ENCODE measurements at regions not wholly inside any gene's neighbourhood (a gene's known extent, or its start where the extent isn't known, plus 50 kb on each side); places are given as distances from the start of the nearest gene placed in this dataset.

- Histone ChIP-seq H3K4me3 (ENCODE audit: low read length) (no peak overlapping the region), H3K27me3 (ENCODE audit: insufficient read depth, low read length) (no peaks in the 10 kb centered on the region), H2AFZ (ENCODE audit: low read depth, low read length) (no peak overlapping the region), H3K4me1 (ENCODE audit: insufficient read depth, low read length) (no peaks in the 10 kb centered on the region), H3K9me3 (ENCODE audit: low read length) (no peaks in the 10 kb centered on the region), H3K36me3 (ENCODE audit: insufficient read depth, low read length) (no peaks in the 10 kb centered on the region)
These were observed 72.0 kb downstream of the ALX1 start for GRCh38 chr12:85352016-85352415.

- Histone ChIP-seq H3K27me3 (ENCODE audit: insufficient read depth, low read length) (no peaks in the 10 kb centered on the region), H3K4me1 (ENCODE audit: insufficient read depth, low read length) (no peaks in the 10 kb centered on the region), H3K4me3 (ENCODE audit: low read length) (no peak overlapping the region), H3K9me3 (ENCODE audit: low read length) (no peaks in the 10 kb centered on the region), H3K36me3 (ENCODE audit: insufficient read depth, low read length) (no peaks in the 10 kb centered on the region), H2AFZ (ENCODE audit: low read depth, low read length) (no peak overlapping the region)
These were observed 76.8 kb downstream of the ALX1 start for GRCh38 chr12:85356596-85357385.

- Histone ChIP-seq H2AFZ (ENCODE audit: low read depth, low read length) (no peak overlapping the region), H3K4me1 (ENCODE audit: insufficient read depth, low read length) (no peaks in the 10 kb centered on the region), H3K9me3 (ENCODE audit: low read length) (no peaks in the 10 kb centered on the region), H3K36me3 (ENCODE audit: insufficient read depth, low read length) (no peaks in the 10 kb centered on the region), H3K27me3 (ENCODE audit: insufficient read depth, low read length) (no peaks in the 10 kb centered on the region), H3K4me3 (ENCODE audit: low read length) (no peak overlapping the region)
These were observed 77.6 kb downstream of the ALX1 start for GRCh38 chr12:85357609-85358008.

GRCh38 chr12:85358715-85359114 lies 78.7 kb downstream of the ALX1 start:
- Histone ChIP-seq H3K4me1 (ENCODE audit: insufficient read depth, low read length) (no peaks in the 10 kb centered on the region), H3K9me3 (ENCODE audit: low read length) (no peaks in the 10 kb centered on the region), H3K27me3 (ENCODE audit: insufficient read depth, low read length) (no peaks in the 10 kb centered on the region), H3K36me3 (ENCODE audit: insufficient read depth, low read length) (no peaks in the 10 kb centered on the region), H3K4me3 (ENCODE audit: low read length) (no peak overlapping the region), H2AFZ (ENCODE audit: low read depth, low read length) (no peak overlapping the region)

GRCh38 chr12:85363382-85364190 lies 83.6 kb downstream of the ALX1 start:
- Histone ChIP-seq H3K9me3 (ENCODE audit: low read length) (no peaks in the 10 kb centered on the region), H3K4me3 (ENCODE audit: low read length) (no peak overlapping the region), H2AFZ (ENCODE audit: low read depth, low read length) (no peak overlapping the region), H3K36me3 (ENCODE audit: insufficient read depth, low read length) (no peaks in the 10 kb centered on the region), H3K27me3 (ENCODE audit: insufficient read depth, low read length) (no peaks in the 10 kb centered on the region), H3K4me1 (ENCODE audit: insufficient read depth, low read length) (no peaks in the 10 kb centered on the region)

GRCh38 chr12:85367936-85368335 lies 87.9 kb downstream of the ALX1 start:
- no peak overlapping the region for H2AFZ ChIP-seq (ENCODE audit: low read depth, low read length)
- H3K27me3 ChIP-seq (ENCODE audit: insufficient read depth, low read length): no peaks in the 10 kb centered on the region
- no peaks in the 10 kb centered on the region for H3K9me3 ChIP-seq (ENCODE audit: low read length)
- H3K4me1 ChIP-seq (ENCODE audit: insufficient read depth, low read length): no peaks in the 10 kb centered on the region
- H3K4me3 ChIP-seq (ENCODE audit: low read length): no peak overlapping the region
- no peaks in the 10 kb centered on the region for H3K36me3 ChIP-seq (ENCODE audit: insufficient read depth, low read length)

- Histone ChIP-seq H3K4me3 (ENCODE audit: low read length) (no peak overlapping the region), H3K36me3 (ENCODE audit: insufficient read depth, low read length) (no peaks in the 10 kb centered on the region), H3K4me1 (ENCODE audit: insufficient read depth, low read length) (no peaks in the 10 kb centered on the region), H2AFZ (ENCODE audit: low read depth, low read length) (no peak overlapping the region), H3K27me3 (ENCODE audit: insufficient read depth, low read length) (no peaks in the 10 kb centered on the region), H3K9me3 (ENCODE audit: low read length) (no peaks in the 10 kb centered on the region)
These were observed 89.5 kb downstream of the ALX1 start for GRCh38 chr12:85369365-85370154.

GRCh38 chr12:85373045-85373444 lies 93.0 kb downstream of the ALX1 start:
- H3K4me1 ChIP-seq (ENCODE audit: insufficient read depth, low read length): no peaks in the 10 kb centered on the region
- no peaks in the 10 kb centered on the region for H3K36me3 ChIP-seq (ENCODE audit: insufficient read depth, low read length)
- no peaks in the 10 kb centered on the region for H3K27me3 ChIP-seq (ENCODE audit: insufficient read depth, low read length)
- H3K9me3 ChIP-seq (ENCODE audit: low read length): no peaks in the 10 kb centered on the region
- H2AFZ ChIP-seq (ENCODE audit: low read depth, low read length): no peak overlapping the region
- H3K4me3 ChIP-seq (ENCODE audit: low read length): no peak overlapping the region

- no peaks in the 10 kb centered on the region for H3K27me3 ChIP-seq (ENCODE audit: insufficient read depth, low read length)
- no peaks in the 10 kb centered on the region for H3K4me1 ChIP-seq (ENCODE audit: insufficient read depth, low read length)
- no peak overlapping the region for H3K4me3 ChIP-seq (ENCODE audit: low read length)
- no peak overlapping the region for H2AFZ ChIP-seq (ENCODE audit: low read depth, low read length)
- H3K9me3 ChIP-seq (ENCODE audit: low read length): no peaks in the 10 kb centered on the region
- no peaks in the 10 kb centered on the region for H3K36me3 ChIP-seq (ENCODE audit: insufficient read depth, low read length)
These were observed 95.0 kb downstream of the ALX1 start for GRCh38 chr12:85374981-85375380.

GRCh38 chr12:85385406-85385805 lies 105.4 kb downstream of the ALX1 start:
- no peaks in the 10 kb centered on the region for H3K27me3 ChIP-seq (ENCODE audit: insufficient read depth, low read length)
- H3K9me3 ChIP-seq (ENCODE audit: low read length): no peaks in the 10 kb centered on the region
- no peaks in the 10 kb centered on the region for H3K36me3 ChIP-seq (ENCODE audit: insufficient read depth, low read length)
- H2AFZ ChIP-seq (ENCODE audit: low read depth, low read length): no peak overlapping the region
- H3K4me3 ChIP-seq (ENCODE audit: low read length): no peak overlapping the region
- H3K4me1 ChIP-seq (ENCODE audit: insufficient read depth, low read length): no peaks in the 10 kb centered on the region

GRCh38 chr12:85390266-85390665 lies 110.2 kb downstream of the ALX1 start:
- no peak overlapping the region for H2AFZ ChIP-seq (ENCODE audit: low read depth, low read length)
- H3K4me1 ChIP-seq (ENCODE audit: insufficient read depth, low read length): no peaks in the 10 kb centered on the region
- H3K27me3 ChIP-seq (ENCODE audit: insufficient read depth, low read length): no peaks in the 10 kb centered on the region
- H3K36me3 ChIP-seq (ENCODE audit: insufficient read depth, low read length): no peaks in the 10 kb centered on the region
- no peaks in the 10 kb centered on the region for H3K9me3 ChIP-seq (ENCODE audit: low read length)
- H3K4me3 ChIP-seq (ENCODE audit: low read length): no peak overlapping the region

- Histone ChIP-seq H3K9me3 (ENCODE audit: low read length) (no peaks in the 10 kb centered on the region), H3K36me3 (ENCODE audit: insufficient read depth, low read length) (no peaks in the 10 kb centered on the region), H2AFZ (ENCODE audit: low read depth, low read length) (no peak overlapping the region), H3K4me1 (ENCODE audit: insufficient read depth, low read length) (no peaks in the 10 kb centered on the region), H3K27me3 (ENCODE audit: insufficient read depth, low read length) (no peaks in the 10 kb centered on the region), H3K4me3 (ENCODE audit: low read length) (no peak overlapping the region)
These were observed 112.5 kb downstream of the ALX1 start for GRCh38 chr12:85392508-85392907.

- H3K36me3 ChIP-seq (ENCODE audit: insufficient read depth, low read length): no peaks in the 10 kb centered on the region
- H3K27me3 ChIP-seq (ENCODE audit: insufficient read depth, low read length): no peaks in the 10 kb centered on the region
- no peak overlapping the region for H3K4me3 ChIP-seq (ENCODE audit: low read length)
- H3K9me3 ChIP-seq (ENCODE audit: low read length): no peaks in the 10 kb centered on the region
- H2AFZ ChIP-seq (ENCODE audit: low read depth, low read length): no peak overlapping the region
- no peaks in the 10 kb centered on the region for H3K4me1 ChIP-seq (ENCODE audit: insufficient read depth, low read length)
These were observed 113.6 kb downstream of the ALX1 start for GRCh38 chr12:85393606-85394005.
